ENCODE measurements at regions not wholly inside any gene's neighbourhood (a gene's known extent, or its start where the extent isn't known, plus 50 kb on each side); places are given as distances from the start of the nearest gene placed in this dataset.
"Not testable (repeated sequence)": the region's sequence is repeated elsewhere in the genome, so short reads cannot be mapped to it uniquely, and the experiment has no call there.

- DNase-seq, result no peak
Observed at GRCh38 chr13:71213252-71213821, 653.7 kb downstream of the DACH1 start.

GRCh38 chr13:71210861-71211260 lies 656.1 kb downstream of the DACH1 start:
- DNase-seq, result no peak

- no peak for DNase-seq
Observed at GRCh38 chr13:71209217-71209616, 657.8 kb downstream of the DACH1 start.

GRCh38 chr13:71184583-71184982 lies 682.4 kb downstream of the DACH1 start:
- DNase-seq, result not testable (repeated sequence)

- DNase-seq, result not testable (repeated sequence)
Observed at GRCh38 chr13:71183352-71183751, 683.7 kb downstream of the DACH1 start.

GRCh38 chr13:71171740-71172139 lies 695.3 kb downstream of the DACH1 start:
- no peak for DNase-seq

- DNase-seq, result no peak
Observed at GRCh38 chr13:71169180-71169579, 697.8 kb downstream of the DACH1 start.

GRCh38 chr13:71156550-71156949 lies 710.5 kb downstream of the DACH1 start:
- DNase-seq, result no peak

GRCh38 chr13:71149498-71150363 lies 717.3 kb downstream of the DACH1 start:
- DNase-seq, result no peak

GRCh38 chr13:71149046-71149445 lies 718.0 kb downstream of the DACH1 start:
- no peak for DNase-seq

GRCh38 chr13:71148396-71148795 lies 718.6 kb downstream of the DACH1 start:
- DNase-seq, result no peak

GRCh38 chr13:71144883-71145282 lies 722.1 kb downstream of the DACH1 start:
- DNase-seq, result no peak

GRCh38 chr13:71137101-71137500 lies 729.9 kb downstream of the DACH1 start:
- DNase-seq, result no peak

GRCh38 chr13:71124230-71124629 lies 742.8 kb downstream of the DACH1 start:
- no peak for DNase-seq

GRCh38 chr13:71118779-71119364 lies 748.1 kb downstream of the DACH1 start:
- DNase-seq, result no peak

- no peak for DNase-seq
Observed at GRCh38 chr13:71117920-71118319, 749.1 kb downstream of the DACH1 start.

- DNase-seq, result no peak
Observed at GRCh38 chr13:71115301-71115700, 751.7 kb downstream of the DACH1 start.

GRCh38 chr13:71096421-71096820 lies 770.6 kb downstream of the DACH1 start:
- no peak for DNase-seq

- DNase-seq, result no peak
Observed at GRCh38 chr13:71090990-71091389, 776.0 kb downstream of the DACH1 start.

GRCh38 chr13:71089056-71089455 lies 777.9 kb downstream of the DACH1 start:
- DNase-seq, result no peak

GRCh38 chr13:71087432-71087831 lies 779.6 kb downstream of the DACH1 start:
- no peak for DNase-seq

- DNase-seq, result no peak
Observed at GRCh38 chr13:71087006-71087405, 780.0 kb downstream of the DACH1 start.

GRCh38 chr13:71082631-71083030 lies 784.4 kb downstream of the DACH1 start:
- DNase-seq, result no peak

GRCh38 chr13:71079638-71080037 lies 787.4 kb downstream of the DACH1 start:
- DNase-seq, result no peak
